ENCODE measurements at regions not wholly inside any gene's neighbourhood (a gene's known extent, or its start where the extent isn't known, plus 50 kb on each side); places are given as distances from the start of the nearest gene placed in this dataset.

DNA sequence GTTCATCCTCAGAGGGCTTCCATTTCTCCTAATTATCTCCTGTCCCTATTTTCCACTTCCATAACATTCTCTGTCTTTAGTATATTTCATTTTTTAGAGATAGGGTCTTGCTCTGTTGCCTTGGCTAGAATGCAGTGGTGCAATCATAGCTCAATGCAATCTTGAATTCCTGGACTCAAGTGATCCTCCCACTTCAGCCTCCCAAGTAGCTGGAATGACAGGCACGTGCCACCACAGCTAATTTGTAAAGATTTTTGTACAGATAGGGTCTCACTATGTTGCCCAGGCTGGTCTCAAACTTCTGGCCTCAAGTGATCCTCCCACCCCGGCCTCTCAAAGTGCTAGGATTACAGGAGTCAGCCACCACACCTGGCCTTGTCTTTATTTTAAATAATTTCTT, 589.0 kb downstream of the ZEB2 start:
- no peak for TF ChIP-seq CTCF (IDR thresholded peaks at IDR 0.05)
- TF ChIP-seq POLR2A (IDR thresholded peaks at IDR 0.05), result no peak
- no peak for TF ChIP-seq POLR2AphosphoS5 (IDR thresholded peaks at IDR 0.05)
